ENCODE measurements at regions not wholly inside any gene's neighbourhood (a gene's known extent, or its start where the extent isn't known, plus 50 kb on each side); places are given as distances from the start of the nearest gene placed in this dataset.

DNA sequence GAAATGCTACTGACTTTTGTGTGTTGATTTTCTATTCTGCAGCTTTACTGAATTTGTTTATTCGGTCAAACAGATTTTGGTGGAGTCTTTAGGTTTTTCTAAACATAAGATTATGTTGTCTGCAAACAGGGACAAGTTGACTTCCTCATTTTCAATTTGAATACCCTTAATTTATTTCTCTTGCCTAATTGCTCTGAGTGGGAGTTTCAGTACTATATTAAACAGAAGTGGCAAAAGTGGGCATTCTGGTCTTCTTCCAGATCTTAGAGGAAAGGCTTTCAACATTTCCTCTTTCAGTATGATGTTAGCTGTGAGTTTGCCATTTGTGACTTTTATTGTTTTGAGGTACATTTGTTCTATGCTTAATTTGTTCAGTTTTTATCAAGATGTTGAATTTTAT, 268.5 kb downstream of the WNT5A start:
- DNase-seq: no peak

DNA sequence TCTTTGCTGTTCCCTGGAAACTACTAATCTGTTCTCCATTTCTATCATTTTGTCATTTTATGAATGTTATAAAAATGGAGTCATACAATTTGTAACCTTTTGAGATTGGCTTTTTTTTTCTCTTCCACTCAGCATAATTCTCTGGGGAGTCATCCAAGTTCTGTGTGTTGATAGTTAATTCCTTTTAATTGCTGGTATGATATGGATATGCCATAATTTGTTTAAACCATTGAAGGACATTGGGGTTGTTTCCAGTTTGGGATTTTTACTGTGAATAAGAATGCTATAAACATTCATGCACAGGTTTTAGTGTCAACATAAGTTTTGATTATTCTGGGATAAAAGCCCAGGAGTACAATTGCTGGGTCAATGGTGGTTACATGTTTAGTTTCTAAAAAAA, 279.4 kb downstream of the WNT5A start:
- DNase-seq: no peak

- no peak for DNase-seq
Measured at GRCh38 chr3:55205990-55206389, 278.1 kb upstream of the LRTM1 start.

DNA sequence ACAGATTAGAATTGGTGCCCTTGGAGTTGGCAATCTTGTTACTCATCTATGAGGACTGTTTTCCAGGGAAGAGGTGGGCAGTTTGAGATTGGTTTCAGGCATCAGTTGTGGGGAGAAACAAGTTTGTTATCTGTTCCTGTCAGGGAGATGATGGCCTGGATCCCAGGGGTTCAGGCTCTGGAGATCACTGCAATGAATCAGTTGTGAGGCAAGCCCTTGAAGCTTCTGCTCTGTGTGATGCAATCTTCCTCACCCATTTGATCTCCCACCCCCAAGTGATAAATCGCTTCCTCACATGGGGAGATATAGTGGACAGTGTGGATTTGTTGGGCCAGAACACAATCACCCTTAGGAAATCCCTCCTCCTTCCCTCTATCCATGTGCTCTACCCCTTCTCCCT, 276.6 kb upstream of the LRTM1 start:
- no peak for DNase-seq

- DNase-seq: no peak
Measured at GRCh38 chr3:55203546-55203945, 275.7 kb upstream of the LRTM1 start.

GRCh38 chr3:55203006-55203405, 275.1 kb upstream of the LRTM1 start:
- DNase-seq: no peak

DNA sequence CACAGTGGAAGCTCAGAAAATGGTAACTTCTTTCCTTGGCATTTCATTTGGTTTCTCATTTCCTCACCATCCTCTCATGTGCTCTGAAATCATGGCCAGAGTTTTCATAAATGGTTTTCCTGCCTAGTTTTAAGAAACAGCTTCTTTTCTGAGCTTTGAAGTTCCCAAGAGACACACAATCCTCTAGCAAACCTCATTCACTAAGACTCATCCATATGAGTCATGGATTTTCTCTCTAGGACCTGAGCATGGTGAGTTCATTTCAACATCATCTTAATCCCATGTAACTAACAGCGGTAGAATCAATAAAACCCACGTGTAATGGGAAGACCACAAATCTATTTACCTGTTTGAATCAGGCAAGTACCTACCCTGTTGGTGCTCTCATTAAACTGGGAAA, 274.5 kb upstream of the LRTM1 start:
- DNase-seq: no peak

DNA sequence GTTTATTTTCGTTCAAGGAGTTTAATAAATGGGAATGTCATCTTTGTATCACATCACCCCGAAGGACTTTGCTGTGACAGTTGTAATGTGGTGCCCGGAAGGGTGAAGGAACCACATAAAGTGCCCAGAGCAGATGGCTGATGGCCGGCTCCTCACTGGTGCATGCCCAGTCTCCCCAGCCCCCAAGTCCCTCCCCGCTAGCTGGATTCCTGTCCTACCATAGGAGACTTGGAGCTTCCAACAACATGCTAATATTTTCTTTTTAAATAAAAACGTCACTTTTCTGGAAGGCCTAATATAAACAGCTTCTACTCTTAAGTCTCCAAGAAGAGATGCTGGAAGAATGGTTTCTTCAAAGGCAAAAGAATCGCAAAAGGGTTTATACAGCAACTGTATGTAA, 273.9 kb upstream of the LRTM1 start:
- DNase-seq: no peak

GRCh38 chr3:55200906-55201305, 273.0 kb upstream of the LRTM1 start:
- no peak for DNase-seq

DNA sequence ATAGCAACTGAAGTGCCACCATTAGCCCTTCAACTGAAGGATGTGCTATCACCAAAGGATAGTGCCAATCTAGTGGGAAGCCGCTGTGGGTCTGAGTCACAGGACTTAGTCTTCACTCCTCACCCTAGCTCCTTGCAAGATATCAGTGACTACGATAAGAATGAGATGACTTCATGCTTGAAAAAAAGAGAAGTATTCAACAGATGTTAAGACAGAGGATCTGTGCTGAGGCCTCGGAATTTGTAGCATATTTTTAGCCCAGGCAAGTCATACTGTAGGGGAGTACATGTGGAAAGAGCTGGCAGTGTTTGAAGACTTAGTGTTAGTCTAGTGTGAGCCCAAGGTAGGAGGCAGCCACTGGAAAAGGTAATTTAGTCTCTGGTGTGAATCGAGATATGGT, 270.7 kb upstream of the LRTM1 start:
- no peak for DNase-seq

DNA sequence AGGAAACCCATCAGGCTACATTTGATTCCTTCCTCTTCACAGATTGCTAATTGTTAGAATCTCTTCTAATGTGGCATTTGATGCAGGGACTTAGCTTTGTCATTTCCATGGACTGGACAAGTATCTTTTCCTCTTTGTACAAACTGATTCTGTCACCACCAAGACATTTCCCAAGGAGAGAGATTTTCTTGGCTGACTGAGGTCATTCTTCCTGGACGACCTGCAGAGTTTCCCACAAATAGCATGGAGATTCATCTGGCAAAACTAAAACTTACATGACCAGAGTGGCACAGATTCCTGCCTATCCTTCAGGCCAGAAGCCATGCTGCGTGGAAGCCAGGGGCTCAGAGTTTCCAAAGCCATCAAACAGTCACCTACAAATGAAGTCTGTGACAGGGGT, 269.2 kb upstream of the LRTM1 start:
- no peak for DNase-seq

GRCh38 chr3:55196495-55196894, 268.6 kb upstream of the LRTM1 start:
- no peak for DNase-seq

GRCh38 chr3:55194376-55194775, 266.5 kb upstream of the LRTM1 start:
- DNase-seq: no peak

DNA sequence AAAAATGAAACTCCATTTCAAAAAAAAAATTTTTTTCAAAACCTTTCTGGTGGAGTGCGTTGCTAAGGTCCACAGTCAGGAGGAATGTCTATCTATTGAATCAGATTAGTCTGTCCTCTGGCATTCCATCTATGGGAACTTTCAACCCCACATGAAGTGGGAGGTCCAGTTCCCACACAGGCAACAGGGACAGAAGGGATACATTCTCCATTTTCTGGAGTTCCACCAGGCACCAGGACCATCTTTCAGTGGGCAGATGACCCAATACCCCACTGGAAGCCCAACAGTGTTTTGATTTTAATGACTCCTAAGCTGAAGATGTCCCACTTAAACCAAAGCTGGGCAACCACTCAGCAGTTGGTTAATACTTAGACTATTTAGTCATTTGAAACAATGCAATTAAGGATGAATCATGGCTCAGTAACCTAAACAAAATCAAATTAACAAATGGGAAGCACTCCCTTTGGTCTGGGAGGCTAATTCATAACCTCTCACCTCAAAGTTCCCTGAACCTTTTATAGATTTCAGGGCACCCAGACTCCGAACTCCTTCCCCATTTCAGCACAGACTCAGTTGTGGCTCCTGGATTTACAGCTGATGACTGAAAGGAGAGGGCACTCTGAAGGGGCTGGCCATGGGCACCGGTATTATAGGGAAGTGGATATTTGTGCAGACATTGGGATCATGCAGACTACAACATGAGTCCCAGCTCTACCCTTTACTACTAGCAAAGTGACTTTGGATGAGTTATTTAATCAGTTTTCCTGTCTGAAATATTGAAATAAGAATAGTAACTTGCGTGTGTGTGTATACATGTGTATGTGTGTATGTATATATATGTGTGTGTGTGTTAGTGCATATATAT, 264.3 kb upstream of the LRTM1 start:
- DNase-seq: peak; percentile 8

GRCh38 chr3:55190331-55190730, 262.5 kb upstream of the LRTM1 start:
- peak; percentile 13 for DNase-seq

DNA sequence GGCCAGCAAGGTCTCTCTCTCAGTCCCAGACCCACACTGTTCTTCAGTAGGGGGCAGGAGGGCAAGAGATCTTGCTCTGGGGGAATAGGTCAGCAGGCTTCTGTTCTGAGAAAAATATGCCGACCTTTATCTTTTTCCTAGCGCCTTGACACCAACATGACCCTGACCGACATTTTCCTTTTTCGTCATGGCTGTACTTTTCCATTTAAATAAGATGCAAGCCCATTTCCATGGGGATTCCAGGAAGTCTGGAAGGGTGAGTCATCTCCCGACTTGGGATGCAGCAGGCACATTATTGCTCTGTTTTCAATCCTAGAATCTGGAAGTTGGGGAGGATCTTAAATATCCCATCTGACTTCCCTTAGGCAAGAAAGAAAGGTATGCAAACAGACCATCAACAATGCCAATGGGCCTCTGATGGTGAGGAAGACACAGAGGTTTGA, 261.5 kb upstream of the LRTM1 start:
- DNase-seq: no peak

- no peak for DNase-seq
Measured at GRCh38 chr3:55185380-55185779, 257.5 kb upstream of the LRTM1 start.

- no peak for DNase-seq
Measured at GRCh38 chr3:55183201-55183600, 255.3 kb upstream of the LRTM1 start.

- DNase-seq: peak; percentile 54
Measured at GRCh38 chr3:55180936-55181535, 253.2 kb upstream of the LRTM1 start.

DNA sequence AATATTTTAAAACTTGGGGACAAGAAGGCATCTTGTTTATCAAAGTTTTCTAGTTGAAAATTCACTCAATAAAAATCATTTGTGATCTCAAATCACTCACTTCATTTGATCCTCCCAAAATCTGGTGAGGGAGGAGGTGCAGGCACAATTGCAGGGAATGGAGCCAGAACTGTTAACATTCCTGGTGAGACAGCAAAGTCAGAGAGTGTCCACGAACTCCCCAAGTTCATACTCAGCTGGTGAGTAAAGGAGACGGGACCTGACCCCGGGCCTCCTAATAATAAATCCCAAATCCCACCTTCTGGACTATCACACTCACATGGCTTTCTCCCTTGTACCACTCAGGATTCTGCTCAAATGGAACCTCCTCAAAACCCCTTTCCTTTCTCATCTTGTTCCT, 252.3 kb upstream of the LRTM1 start:
- no peak for DNase-seq

DNA sequence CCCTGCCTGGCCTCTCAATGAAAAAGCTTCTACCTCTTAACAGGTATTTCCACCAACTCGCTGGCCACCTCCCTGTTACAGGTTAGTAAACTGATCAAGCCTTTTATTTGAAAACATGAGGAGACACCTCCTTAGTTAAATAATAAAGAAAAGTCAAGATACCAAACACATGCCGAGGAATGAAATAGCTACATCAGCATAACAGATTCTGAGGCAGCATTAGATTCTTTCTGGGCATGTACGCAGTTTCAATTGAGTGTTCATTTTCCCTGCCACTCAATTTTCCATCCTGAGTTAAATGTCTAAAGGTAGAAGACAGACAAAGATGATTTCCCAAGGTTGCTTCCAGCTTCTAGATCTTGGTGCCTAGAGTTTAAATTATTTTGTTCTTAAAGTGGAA, 250.5 kb upstream of the LRTM1 start:
- no peak for DNase-seq

DNA sequence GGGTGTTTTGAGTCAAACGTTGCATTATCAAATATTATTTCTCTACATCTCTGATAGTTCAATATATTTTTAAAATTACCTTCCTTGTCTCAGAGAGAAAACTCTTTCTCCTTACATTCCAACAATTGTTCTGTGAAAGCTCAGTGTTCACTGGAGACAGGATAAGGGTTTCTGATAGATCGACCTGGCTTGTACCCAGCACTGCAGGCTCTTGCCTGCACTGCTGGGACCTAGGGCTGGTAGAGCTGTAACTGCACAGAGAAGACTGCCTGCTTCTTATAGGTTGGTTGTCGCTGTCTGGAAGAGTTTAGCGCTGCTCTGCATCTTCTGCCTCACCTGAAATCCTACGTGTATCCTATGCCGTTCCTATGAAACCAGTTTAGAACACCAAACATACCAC, 249.9 kb upstream of the LRTM1 start:
- no peak for DNase-seq

- DNase-seq: no peak
Measured at GRCh38 chr3:55175423-55175822, 247.6 kb upstream of the LRTM1 start.

GRCh38 chr3:55174747-55175146, 246.9 kb upstream of the LRTM1 start:
- peak; percentile 38 for DNase-seq

GRCh38 chr3:55173504-55173903, 245.6 kb upstream of the LRTM1 start:
- DNase-seq: no peak

Data from NCI-H82 (cell line).